ENCODE measurements at regions not wholly inside any gene's neighbourhood (a gene's known extent, or its start where the extent isn't known, plus 50 kb on each side); places are given as distances from the start of the nearest gene placed in this dataset.
"Not testable (repeated sequence)": the region's sequence is repeated elsewhere in the genome, so short reads cannot be mapped to it uniquely, and the experiment has no call there.

GRCh38 chr17:33910200-33910857 lies 344.8 kb upstream of the CCL2 start:
- no peak for DNase-seq

GRCh38 chr17:33914125-33914524 lies 341.0 kb upstream of the CCL2 start:
- no peak for DNase-seq

DNA sequence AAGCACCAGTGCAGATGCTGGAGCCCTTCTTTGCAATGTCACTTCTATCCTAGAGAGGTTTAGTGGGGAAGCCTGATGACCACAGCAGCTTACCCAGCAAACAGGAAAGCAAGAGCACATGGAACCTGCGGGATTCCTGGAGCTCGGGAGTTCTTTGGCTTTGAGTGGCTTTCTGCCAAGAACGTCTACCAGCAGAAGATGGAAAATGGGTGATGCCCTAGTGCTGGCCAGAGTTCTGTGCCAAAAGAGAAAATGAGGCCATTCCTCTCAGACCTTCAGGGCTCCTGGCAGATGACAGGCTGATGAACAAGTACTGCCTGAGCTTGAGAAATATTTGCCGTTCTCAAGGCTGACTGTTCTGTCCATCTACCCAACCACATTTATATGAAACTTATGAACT lies 332.1 kb upstream of the CCL2 start:
- DNase-seq = no peak

DNA sequence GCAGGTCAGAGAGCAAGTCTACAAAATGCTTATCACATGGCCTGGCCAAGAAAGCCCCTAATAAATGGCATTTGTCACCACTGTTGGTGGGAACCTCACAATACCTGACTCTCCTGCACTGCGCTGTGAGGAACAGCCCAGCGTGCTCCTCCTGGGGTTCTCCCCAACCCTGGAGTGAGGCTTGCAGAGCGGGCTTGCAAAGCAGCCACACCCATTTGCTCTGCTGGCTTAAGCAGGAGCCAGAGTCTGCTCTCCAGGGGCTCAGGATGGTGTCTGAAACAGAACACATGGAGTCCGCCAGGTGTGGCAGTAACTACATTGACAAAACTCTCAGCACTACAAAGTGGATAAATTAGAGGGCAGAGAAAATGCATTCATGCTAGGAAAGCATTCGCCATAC lies 331.0 kb upstream of the CCL2 start:
- DNase-seq = no peak

DNA sequence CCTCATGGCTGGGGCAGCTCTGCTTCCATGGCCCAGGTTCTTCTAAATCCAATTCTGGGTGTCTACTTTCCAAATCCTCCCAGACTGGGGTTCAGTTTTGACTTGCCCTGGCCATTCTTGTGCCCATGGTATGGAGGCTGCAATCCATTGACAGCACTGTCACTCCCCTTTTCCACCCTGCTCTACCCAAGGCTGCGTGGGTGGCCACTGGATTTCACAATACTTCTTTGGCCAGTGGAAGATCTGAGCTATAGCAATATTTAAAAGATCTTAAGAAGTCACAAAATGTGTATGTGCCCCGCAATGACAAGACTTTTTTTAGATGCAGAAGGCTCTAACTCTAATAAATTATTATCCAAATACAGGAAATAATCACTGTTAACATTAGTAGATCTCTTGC lies 329.4 kb upstream of the CCL2 start:
- no peak for DNase-seq

DNA sequence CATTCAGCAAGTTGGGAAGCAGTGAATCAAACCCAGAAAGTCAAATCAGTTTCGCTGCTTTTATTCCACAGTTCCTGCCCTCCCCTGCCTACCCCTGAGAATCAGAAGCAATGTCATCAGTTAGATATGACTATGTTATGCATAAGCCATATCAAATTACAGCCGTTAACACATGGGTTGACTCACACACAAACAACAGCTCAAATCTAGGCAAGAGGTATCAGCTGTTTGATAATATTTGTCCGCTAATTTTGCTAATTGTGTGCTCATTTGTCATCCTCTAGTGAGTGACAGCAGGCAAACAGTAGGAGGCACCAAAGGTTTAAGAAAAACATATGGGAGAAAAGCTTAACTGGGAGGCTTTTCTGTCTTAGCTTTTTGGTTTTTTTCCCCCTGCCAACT lies 327.4 kb upstream of the CCL2 start:
- no peak for DNase-seq

DNA sequence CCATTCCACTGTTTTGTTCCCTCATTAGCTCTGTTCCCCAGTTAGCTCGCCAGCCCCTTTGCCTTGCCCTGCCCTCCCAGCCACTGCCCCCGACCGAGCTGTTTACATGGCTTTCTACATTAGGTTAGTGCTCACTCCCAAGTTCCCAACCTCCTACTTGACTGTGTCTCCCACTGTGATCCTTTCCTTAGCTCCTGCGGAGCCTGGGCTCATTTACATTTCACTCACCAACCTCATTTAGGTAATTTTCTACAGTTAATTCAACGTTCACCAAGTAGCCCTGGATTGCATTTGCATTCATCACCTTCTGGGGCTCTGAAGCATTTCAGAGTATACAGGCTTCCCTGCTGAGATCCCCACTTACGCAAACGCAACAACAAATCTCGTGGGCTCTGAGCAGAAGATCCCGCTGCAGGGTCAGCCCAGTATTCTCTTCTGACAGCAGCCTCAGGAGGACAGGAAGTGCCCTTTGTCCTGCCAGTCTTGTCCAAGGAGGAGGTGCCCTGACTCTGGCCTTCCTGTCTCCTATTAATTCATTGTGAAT lies 325.8 kb upstream of the CCL2 start:
- DNase-seq = no peak

GRCh38 chr17:33931148-33931814 lies 323.8 kb upstream of the CCL2 start:
- DNase-seq = not testable (repeated sequence)

- no peak for DNase-seq
These were observed 322.1 kb upstream of the CCL2 start for GRCh38 chr17:33932996-33933395.

DNA sequence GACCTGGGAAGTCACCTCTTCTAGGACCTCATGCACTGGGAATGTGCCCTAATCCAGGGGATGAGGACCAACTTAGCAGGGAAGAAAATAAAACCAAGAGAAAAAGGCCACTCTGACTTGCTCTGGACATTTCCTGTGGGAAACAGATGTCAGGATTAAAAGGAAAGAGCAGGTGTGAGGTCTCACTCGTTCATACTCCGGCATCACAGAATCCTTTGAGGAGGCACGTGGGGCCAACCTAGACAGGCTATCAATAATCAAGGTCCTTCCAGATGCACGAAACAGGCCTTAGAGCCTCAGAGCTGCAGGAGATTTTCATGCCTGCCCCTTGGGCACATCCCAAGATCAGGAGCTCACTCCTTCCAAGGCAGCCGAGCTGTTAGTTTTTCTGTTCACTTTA lies 321.5 kb upstream of the CCL2 start:
- DNase-seq = no peak

DNA sequence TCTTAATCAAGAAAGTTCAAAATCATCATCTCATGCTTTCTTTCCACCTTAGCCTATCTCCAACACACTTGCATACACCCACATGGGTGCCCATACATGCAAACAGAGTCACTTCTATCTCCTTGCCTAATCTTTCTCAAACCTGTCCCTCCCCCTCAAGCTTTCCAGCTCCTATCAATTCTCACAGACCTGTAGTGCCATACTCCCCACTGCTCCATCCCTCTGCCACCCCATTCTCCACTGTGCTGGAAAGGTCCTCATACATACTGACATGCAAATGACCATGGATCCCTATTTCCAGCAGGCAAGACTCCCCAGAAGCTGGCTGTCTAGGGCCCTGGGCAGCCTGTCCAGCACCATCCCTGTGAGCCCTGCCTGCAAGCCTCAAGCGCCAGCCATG lies 320.4 kb upstream of the CCL2 start:
- DNase-seq = no peak

DNA sequence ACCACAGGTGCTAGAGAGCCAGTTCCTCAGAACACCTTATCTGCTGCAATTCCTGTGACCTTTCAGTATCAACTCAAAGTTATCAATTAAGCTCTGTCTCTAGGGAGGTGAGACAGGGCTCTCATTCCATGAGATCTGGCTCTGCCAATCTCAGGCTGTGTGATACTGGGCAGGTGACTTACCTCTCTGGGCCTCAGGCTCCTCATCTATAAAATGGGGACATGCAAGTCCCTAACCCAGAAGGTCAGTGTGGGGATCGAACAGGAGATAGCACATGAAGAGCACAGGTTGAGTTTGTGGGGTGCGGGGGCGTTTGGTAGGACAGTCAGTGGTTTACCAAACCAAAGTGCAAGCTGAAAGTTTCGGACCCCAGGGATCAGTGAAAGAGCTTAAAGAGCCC lies 319.3 kb upstream of the CCL2 start:
- DNase-seq = no peak

- no peak for DNase-seq
These were observed 318.3 kb upstream of the CCL2 start for GRCh38 chr17:33936764-33937163.

DNA sequence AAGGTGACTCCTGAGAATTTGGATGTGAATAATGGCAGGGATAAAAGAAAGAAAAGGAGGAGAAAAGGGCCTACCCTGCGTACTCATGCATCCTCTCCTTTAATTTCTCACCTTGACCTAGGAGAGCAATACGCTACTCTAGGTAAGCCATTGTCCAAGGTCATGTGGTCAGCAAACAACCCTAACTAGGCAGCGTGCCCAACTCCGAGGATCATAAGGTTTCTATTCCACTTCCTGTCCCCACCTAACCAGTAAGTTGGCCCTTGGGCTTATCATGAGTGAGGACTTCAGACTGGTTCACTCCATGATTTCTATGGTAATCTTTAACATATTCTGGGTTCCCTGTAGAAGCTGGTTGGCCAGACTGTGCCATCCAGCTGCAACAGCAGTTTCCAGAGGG lies 315.1 kb upstream of the CCL2 start:
- DNase-seq = no peak

DNA sequence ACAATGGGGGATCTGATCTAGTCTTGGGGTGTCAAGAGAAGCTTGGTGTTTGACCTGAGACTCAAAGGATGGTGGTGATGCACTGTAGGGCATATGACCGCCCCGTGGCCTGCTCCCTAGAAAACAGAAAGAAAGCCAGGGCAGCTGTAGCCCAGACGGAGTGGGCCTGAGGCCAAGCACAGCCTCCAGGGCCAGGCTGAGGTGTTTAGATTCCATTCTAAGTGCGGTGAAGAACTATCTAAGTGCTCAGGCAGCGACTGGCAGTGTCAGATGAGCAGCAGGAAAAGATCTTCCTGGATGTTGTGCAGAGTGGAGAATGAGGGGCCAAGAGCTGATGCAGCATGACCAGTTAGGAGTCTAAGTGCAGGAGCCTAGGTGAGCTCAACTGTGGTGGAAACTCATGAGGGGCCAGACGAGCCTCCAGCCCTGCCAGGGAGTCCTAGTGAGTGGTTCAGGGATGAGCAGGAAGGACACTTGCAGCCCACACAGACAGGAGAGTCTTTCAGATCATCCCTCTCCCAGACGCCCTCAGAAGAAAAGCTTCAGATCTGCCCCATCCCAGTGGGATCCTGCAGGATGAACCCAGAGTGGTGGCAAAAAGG lies 314.2 kb upstream of the CCL2 start:
- DNase-seq = no peak

GRCh38 chr17:33941744-33942143 lies 313.3 kb upstream of the CCL2 start:
- DNase-seq = no peak

- no peak for DNase-seq
These were observed 312.7 kb upstream of the CCL2 start for GRCh38 chr17:33942414-33942813.

DNA sequence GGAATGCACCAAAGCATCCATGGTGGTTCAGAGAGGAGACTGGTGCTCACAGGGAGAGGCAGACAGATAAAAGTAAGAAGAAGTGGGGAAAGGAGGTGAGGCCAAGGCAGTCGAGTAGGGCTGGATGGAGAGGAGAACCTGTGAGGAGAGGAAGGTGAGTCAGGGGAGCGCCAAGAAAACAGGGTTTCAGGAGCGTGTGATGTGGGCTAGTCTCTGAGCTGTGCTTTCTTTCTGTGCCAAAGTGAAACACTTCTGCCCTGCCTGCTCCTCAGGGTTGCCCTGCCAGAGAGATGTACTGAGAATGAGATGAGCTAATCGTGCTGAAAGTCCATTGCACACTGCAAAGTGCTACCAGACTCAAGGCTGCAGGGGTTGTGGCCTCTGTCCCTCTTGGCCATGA lies 310.7 kb upstream of the CCL2 start:
- no peak for DNase-seq

DNA sequence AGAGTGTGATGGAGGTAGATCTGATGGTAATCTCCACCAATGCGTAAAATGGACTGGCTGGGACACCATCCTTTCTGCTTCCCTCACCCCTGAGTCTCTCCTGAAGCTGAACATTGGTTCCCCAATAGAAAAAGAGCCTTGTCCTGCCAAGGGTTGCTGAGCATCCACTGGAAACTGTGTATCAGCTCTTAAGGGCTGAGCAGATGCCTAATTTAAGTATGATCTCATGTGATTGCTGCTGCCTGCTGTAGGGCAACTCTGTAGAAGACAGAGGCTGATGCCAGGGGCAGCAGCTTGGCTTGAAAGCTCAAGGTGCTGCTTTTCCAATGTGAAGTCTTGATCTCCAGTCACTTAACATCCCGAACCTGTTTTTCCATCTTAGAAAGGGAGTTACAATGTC lies 310.3 kb upstream of the CCL2 start:
- DNase-seq = no peak

- no peak for DNase-seq
These were observed 309.2 kb upstream of the CCL2 start for GRCh38 chr17:33945646-33946546.

DNA sequence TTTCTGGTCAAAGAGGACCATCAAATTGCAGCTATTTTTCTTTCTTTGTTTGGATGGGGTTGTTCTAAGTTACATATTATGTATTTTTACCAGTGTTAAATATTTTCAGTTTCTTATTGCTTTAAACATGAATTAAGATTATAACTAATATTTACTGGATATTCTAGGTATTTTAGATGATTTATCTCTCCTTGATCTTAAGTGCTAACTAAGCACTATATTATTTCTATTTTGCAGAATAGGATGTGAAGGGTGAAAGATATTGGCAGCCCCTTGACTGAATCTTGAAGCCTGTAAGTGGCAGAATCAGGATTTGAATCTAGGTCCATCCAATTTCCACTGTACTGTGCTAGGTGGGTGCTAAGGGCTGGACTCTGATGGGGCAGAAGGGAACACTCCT lies 307.3 kb upstream of the CCL2 start:
- no peak for DNase-seq

- DNase-seq = no peak
These were observed 306.8 kb upstream of the CCL2 start for GRCh38 chr17:33948309-33948708.

DNA sequence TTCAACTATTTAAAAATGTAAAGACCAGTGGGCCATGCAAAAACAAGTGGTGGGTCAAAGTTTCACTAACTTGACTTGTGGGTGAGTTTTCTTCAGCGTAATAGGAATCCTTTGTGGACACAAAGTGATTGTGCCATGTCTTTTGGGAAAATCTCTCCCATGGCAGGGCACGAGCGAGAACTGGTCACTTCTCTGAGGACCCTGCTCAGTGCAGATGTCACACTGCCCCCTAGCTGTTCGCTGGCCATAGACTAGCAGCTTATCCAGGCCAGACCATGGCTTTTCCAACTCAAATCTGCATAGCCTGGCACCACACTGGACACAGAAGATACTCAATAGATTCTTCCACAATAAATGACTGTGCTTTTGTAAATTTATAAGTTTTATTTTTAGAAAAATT lies 306.0 kb upstream of the CCL2 start:
- no peak for DNase-seq
